ENCODE measurements at regions not wholly inside any gene's neighbourhood (a gene's known extent, or its start where the extent isn't known, plus 50 kb on each side); places are given as distances from the start of the nearest gene placed in this dataset.

GRCh38 chr12:34215893-34216285, 193.6 kb downstream of the ALG10 start:
- TF ChIP-seq ZNF623 (tag by site-specific recombination; IDR thresholded peaks at IDR 0.05) (no peak), ZNF274 (IDR thresholded peaks at IDR 0.05; ENCODE audit: low read length) (no peak), ZNF274 (tag by site-specific recombination; IDR thresholded peaks at IDR 0.05; ENCODE audit: borderline replicate concordance) (no peak), ZNF335 (tag by site-specific recombination; conservative IDR thresholded peaks at IDR 0.05) (no peak)
- no peak overlapping the region for H3K4me3 ChIP-seq (ENCODE audit: low read depth, low read length)
- H3K36me3 ChIP-seq (ENCODE audit: control insufficient read depth in 2 of 2, insufficient read depth in 1 of 2, low read length in 2 of 2) = no peaks in the 10 kb centered on the region
- no peak overlapping the region for H3K27ac ChIP-seq (ENCODE audit: extremely low read depth, low read depth, low read length)
- CTCF ChIA-PET = interaction anchor here (0.7 to 2.5 kb wide), 3 partner anchors 8 to 105 kb away, joined by 3 to 8 read pairs (median 4); no protein-coding TSS in a partner anchor
- no peaks in the 10 kb centered on the region for H3K9me3 ChIP-seq (ENCODE audit: control insufficient read depth, insufficient read depth, low read depth, low read length)
- POLR2A ChIA-PET = no interaction called here
- H3K4me1 ChIP-seq (ENCODE audit: control insufficient read depth, insufficient read depth, low read length) = no peaks in the 10 kb centered on the region

- Histone ChIP-seq H3K27ac (ENCODE audit: extremely low read depth, low read depth, low read length) (no peak overlapping the region), H3K9me3 (ENCODE audit: control insufficient read depth, insufficient read depth, low read depth, low read length) (no peaks in the 10 kb centered on the region), H3K4me3 (ENCODE audit: low read depth, low read length) (no peak overlapping the region), H3K4me1 (ENCODE audit: control insufficient read depth, insufficient read depth, low read length) (no peaks in the 10 kb centered on the region), H3K36me3 (ENCODE audit: control insufficient read depth in 2 of 2, insufficient read depth in 1 of 2, low read length in 2 of 2) (no peaks in the 10 kb centered on the region)
- POLR2A ChIA-PET = no interaction called here
- CTCF ChIA-PET = interaction anchor here (0.6 to 1.2 kb wide), 9 partner anchors 11 to 253 kb away, joined by 3 to 13 read pairs (median 4); no protein-coding TSS in a partner anchor
- no peak for TF ChIP-seq YY1 (tag by site-specific recombination; IDR thresholded peaks at IDR 0.05)
- no peak for TF ChIP-seq ZNF211 (tag by site-specific recombination; IDR thresholded peaks at IDR 0.05; ENCODE audit: low read depth)
- TF ChIP-seq ZNF391 (tag by site-specific recombination; IDR thresholded peaks at IDR 0.05; ENCODE audit: borderline replicate concordance, low read depth) = no peak
- TF ChIP-seq, protein P1, sequence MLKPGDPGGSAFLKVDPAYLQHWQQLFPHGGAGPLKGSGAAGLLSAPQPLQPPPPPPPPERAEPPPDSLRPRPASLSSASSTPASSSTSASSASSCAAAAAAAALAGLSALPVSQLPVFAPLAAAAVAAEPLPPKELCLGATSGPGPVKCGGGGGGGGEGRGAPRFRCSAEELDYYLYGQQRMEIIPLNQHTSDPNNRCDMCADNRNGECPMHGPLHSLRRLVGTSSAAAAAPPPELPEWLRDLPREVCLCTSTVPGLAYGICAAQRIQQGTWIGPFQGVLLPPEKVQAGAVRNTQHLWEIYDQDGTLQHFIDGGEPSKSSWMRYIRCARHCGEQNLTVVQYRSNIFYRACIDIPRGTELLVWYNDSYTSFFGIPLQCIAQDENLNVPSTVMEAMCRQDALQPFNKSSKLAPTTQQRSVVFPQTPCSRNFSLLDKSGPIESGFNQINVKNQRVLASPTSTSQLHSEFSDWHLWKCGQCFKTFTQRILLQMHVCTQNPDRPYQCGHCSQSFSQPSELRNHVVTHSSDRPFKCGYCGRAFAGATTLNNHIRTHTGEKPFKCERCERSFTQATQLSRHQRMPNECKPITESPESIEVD (tag by site-specific recombination; IDR thresholded peaks at IDR 0.05) = no peak
- TF ChIP-seq GLIS2 (tag by site-specific recombination; IDR thresholded peaks at IDR 0.05) = no peak
- no peak for TF ChIP-seq ZNF354C (tag by site-specific recombination; IDR thresholded peaks at IDR 0.05; ENCODE audit: borderline replicate concordance, low read depth)
- no peak for TF ChIP-seq ZBTB20 (tag by site-specific recombination; IDR thresholded peaks at IDR 0.05)
- TF ChIP-seq, protein P2, sequence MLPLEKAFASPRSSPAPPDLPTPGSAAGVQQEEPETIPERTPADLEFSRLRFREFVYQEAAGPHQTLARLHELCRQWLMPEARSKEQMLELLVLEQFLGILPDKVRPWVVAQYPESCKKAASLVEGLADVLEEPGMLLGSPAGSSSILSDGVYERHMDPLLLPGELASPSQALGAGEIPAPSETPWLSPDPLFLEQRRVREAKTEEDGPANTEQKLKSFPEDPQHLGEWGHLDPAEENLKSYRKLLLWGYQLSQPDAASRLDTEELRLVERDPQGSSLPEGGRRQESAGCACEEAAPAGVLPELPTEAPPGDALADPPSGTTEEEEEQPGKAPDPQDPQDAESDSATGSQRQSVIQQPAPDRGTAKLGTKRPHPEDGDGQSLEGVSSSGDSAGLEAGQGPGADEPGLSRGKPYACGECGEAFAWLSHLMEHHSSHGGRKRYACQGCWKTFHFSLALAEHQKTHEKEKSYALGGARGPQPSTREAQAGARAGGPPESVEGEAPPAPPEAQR (tag by site-specific recombination; IDR thresholded peaks at IDR 0.05) = no peak
- TF ChIP-seq KLF8 (tag by site-specific recombination; IDR thresholded peaks at IDR 0.05) = no peak
- TF ChIP-seq ZNF394 (tag by site-specific recombination; IDR thresholded peaks at IDR 0.05; ENCODE audit: borderline replicate concordance) = no peak
Observed at GRCh38 chr12:34217660-34218059, 195.4 kb downstream of the ALG10 start.

DNA sequence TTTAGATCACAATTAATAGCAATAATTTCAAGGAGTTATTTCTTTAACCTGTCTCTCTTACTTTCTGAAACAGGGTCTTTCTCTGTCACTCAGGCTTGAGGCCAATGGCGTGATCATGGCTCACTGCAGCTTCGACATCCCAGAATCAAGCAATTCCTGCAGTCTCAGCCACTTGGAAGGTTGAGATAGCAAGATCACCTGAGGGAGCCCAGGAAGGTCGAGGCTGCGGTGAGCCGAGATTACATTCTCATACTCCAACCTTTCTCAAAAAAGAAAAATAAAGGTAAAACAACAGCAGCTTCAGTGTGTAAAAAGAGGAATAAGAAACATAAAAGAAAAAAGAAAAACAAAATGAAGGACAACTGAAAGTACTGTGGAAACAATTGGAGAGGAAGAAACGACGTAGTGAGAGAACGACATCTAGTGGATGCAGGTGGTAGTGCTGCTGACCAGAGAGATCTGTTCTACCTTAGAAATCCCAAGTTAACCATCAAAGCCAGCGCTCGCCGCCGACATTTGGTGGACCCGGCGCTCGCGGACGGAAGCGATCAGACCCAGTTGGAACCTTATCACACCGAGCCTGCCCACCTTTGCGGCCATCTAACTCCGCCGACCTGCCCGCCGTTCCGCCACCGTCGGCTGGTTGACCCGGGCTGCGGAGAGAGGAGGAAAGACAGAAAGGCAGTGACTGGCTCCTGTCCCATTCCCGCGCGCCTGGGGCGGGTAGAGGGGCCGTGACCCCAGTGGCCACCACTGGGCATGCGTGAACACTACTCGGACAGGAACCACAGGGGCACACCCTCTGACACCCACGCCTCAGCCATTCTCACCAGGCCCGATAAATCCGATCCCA, 196.1 kb downstream of the ALG10 start:
- Histone ChIP-seq H3K27ac (ENCODE audit: extremely low read depth, low read depth, low read length) (no peak overlapping the region), H3K36me3 (ENCODE audit: control insufficient read depth in 2 of 2, insufficient read depth in 1 of 2, low read length in 2 of 2) (no peaks in the 10 kb centered on the region), H3K4me1 (ENCODE audit: control insufficient read depth, insufficient read depth, low read length) (no peaks in the 10 kb centered on the region), H3K4me3 (ENCODE audit: low read depth, low read length) (peak overlapping the region; percentile 41), H3K9me3 (ENCODE audit: control insufficient read depth, insufficient read depth, low read depth, low read length) (no peaks in the 10 kb centered on the region)
- CTCF ChIA-PET = interaction anchor here (0.6 to 1.2 kb wide), 10 partner anchors 11 to 252 kb away, joined by 3 to 13 read pairs (median 4); no protein-coding TSS in a partner anchor
- POLR2A ChIA-PET = no interaction called here
- TF ChIP-seq ZNF621 (tag by site-specific recombination; IDR thresholded peaks at IDR 0.05) (no peak), ZBTB17 (tag by site-specific recombination; IDR thresholded peaks at IDR 0.05) (peak; percentile 30; the same call in 1 of the 2 replicates), EGR2 (tag by site-specific recombination; IDR thresholded peaks at IDR 0.05; ENCODE audit: low read depth) (no peak), ZFP69B (tag by site-specific recombination; IDR thresholded peaks at IDR 0.05) (peak; percentile 42; the same call in 1 of the 2 replicates), ZNF37A (tag by site-specific recombination; IDR thresholded peaks at IDR 0.05) (no peak), TCF7L2 (IDR thresholded peaks at IDR 0.05; ENCODE audit: borderline replicate concordance, low read depth, low read length) (0 out of 2 replicates have a peak, but pooled peaks have one; percentile 45), ZNF2 (tag by site-specific recombination; IDR thresholded peaks at IDR 0.05) (0 out of 2 replicates have a peak, but pooled peaks have one; percentile 20), ZNF776 (tag by site-specific recombination; IDR thresholded peaks at IDR 0.05; ENCODE audit: borderline replicate concordance) (no peak), ZNF654 (tag by site-specific recombination; IDR thresholded peaks at IDR 0.05; ENCODE audit: low read depth) (peak; percentile 99), ZNF623 (tag by site-specific recombination; IDR thresholded peaks at IDR 0.05) (no peak), ZNF544 (tag by site-specific recombination; IDR thresholded peaks at IDR 0.05) (no peak)
